IPS-20b (cell line): ENCODE measurements at regions not wholly inside any gene's neighbourhood (a gene's known extent, or its start where the extent isn't known, plus 50 kb on each side); places are given as distances from the start of the nearest gene placed in this dataset.

Source experiments
- H3K27ac ChIP-seq: one replicate; pipeline ENCODE4 v1.5.1; 2013; ENCODE audit warnings: low read length
- H3K27me3 ChIP-seq: 2 replicates; pipeline ENCODE4 v1.6.1; 2013; ENCODE audit warnings: mild to moderate bottlenecking, low read length, inconsistent platforms; ENCODE audit not compliant: insufficient read depth
- H3K36me3 ChIP-seq: 2 replicates; pipeline ENCODE4 v1.6.1; 2013; ENCODE audit warnings: low read depth, mild to moderate bottlenecking, inconsistent platforms, low read length, moderate library complexity; ENCODE audit not compliant: insufficient read depth
- H3K4me1 ChIP-seq: 2 replicates; pipeline ENCODE4 v1.6.1; 2013; ENCODE audit warnings: mild to moderate bottlenecking, control low read depth, inconsistent platforms, low read length, moderate library complexity; ENCODE audit not compliant: insufficient read depth
- H3K4me3 ChIP-seq: 2 replicates; pipeline ENCODE4 v1.5.1; 2013; ENCODE audit warnings: mild to moderate bottlenecking, low read length, inconsistent platforms
- H3K9ac ChIP-seq: 2 replicates; pipeline ENCODE4 v1.6.1; 2013; ENCODE audit warnings: low read depth, mild to moderate bottlenecking, inconsistent platforms, low read length, moderate library complexity
- H3K9me3 ChIP-seq: 2 replicates; pipeline ENCODE4 v1.6.1; 2013; ENCODE audit warnings: mild to moderate bottlenecking, low read depth, low read length, inconsistent platforms; ENCODE audit not compliant: insufficient read depth

DNA sequence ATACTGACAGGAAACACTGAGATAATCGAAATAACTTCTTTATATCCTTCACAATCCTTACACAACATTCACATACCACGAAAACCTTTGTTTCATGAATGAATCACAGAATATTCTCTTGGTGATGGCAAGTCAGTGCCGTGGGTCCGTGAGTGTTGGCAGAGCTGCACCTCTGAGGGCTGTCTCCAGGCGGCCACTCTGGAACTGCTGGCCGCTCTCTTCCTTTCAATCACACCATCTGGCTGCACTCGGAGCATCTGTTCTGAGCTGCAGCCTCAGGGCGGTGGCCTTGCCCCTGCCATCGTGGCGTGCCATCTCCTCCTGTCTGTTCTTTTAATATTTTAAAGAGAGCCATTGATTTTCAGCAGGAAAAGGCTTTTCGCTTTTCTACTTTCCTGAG is 129.4 kb upstream of the AFDN start:
- H3K4me1 ChIP-seq: peaks cover 3% of the 10 kb centered on the region; the same call in 1 of the 2 replicates
- no peak overlapping the region for H3K4me3 ChIP-seq
- no peaks in the 10 kb centered on the region for H3K27me3 ChIP-seq
- no peak overlapping the region for H3K9ac ChIP-seq
- H3K36me3 ChIP-seq: no peaks in the 10 kb centered on the region
- H3K27ac ChIP-seq: no peak overlapping the region
- no peaks in the 10 kb centered on the region for H3K9me3 ChIP-seq

DNA sequence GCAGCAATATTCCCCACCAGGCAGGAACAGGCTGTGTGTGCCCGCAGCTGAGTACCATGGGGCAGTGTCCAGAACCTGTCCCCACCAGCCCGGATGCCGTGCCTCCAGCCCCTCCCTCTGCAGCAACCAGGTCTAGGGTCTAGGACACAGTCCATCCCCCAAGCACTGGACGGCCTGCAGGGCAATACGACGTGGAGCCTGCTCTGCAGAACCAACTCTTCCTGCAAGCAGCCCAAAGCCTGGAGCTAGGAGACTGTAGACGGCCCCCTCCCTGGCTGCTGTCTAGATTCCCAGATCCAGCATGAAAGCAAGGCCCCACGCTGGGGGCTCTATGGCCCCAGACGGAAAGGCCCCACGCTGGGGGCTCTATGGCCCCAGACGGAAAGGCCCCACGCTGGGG is 128.2 kb upstream of the AFDN start:
- H3K27ac ChIP-seq: no peak overlapping the region
- H3K9ac ChIP-seq: no peak overlapping the region
- 0 out of 2 replicates have a peak, but pooled peaks cover 3% of the 10 kb centered on the region for H3K4me1 ChIP-seq
- no peaks in the 10 kb centered on the region for H3K36me3 ChIP-seq
- no peaks in the 10 kb centered on the region for H3K9me3 ChIP-seq
- H3K27me3 ChIP-seq: no peaks in the 10 kb centered on the region
- no peak overlapping the region for H3K4me3 ChIP-seq

- H3K27ac ChIP-seq: no peak overlapping the region
- H3K9me3 ChIP-seq: no peaks in the 10 kb centered on the region
- H3K9ac ChIP-seq: no peak overlapping the region
- H3K36me3 ChIP-seq: no peaks in the 10 kb centered on the region
- H3K4me3 ChIP-seq: no peak overlapping the region
- H3K27me3 ChIP-seq: no peaks in the 10 kb centered on the region
- H3K4me1 ChIP-seq: 0 out of 2 replicates have a peak, but pooled peaks cover 3% of the 10 kb centered on the region
These were observed 127.4 kb upstream of the AFDN start for GRCh38 chr6:167699141-167699931.

GRCh38 chr6:167700199-167700598 is 126.5 kb upstream of the AFDN start:
- no peak overlapping the region for H3K27ac ChIP-seq
- H3K27me3 ChIP-seq: no peaks in the 10 kb centered on the region
- H3K4me3 ChIP-seq: no peak overlapping the region
- no peaks in the 10 kb centered on the region for H3K9me3 ChIP-seq
- 0 out of 2 replicates have a peak, but pooled peaks cover 3% of the 10 kb centered on the region for H3K4me1 ChIP-seq
- H3K9ac ChIP-seq: no peak overlapping the region
- H3K36me3 ChIP-seq: no peaks in the 10 kb centered on the region

GRCh38 chr6:167701010-167701409 is 125.7 kb upstream of the AFDN start:
- Histone ChIP-seq H3K9ac (no peak overlapping the region), H3K27me3 (no peaks in the 10 kb centered on the region), H3K27ac (no peak overlapping the region), H3K4me3 (no peak overlapping the region), H3K36me3 (no peaks in the 10 kb centered on the region), H3K9me3 (no peaks in the 10 kb centered on the region), H3K4me1 (0 out of 2 replicates have a peak, but pooled peaks cover 3% of the 10 kb centered on the region)

GRCh38 chr6:167702241-167702827 is 124.4 kb upstream of the AFDN start:
- Histone ChIP-seq H3K27me3 (no peaks in the 10 kb centered on the region), H3K27ac (no peak overlapping the region), H3K4me3 (no peak overlapping the region), H3K36me3 (no peaks in the 10 kb centered on the region), H3K9ac (no peak overlapping the region), H3K4me1 (0 out of 2 replicates have a peak, but pooled peaks cover 3% of the 10 kb centered on the region), H3K9me3 (no peaks in the 10 kb centered on the region)

DNA sequence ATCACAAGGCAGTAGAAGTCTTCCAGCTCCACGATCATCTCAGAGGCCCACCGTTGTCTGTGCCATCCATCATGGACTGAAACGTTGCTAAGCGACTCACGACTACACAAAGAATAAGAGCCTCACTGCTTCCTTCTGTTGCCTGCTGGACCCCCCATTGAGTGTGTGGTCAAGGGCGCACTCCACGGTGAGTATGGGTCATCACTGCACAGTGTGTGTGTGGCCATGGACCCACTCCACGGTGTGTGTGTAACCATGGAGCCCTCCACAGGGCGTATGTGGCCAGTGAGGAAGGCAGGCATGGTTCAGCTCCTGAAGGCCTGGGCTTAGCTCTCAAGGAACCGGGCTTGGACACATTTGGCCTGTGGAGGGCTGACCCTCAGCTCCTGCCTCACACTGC is 123.4 kb upstream of the AFDN start:
- Histone ChIP-seq H3K27ac (no peak overlapping the region), H3K4me1 (0 out of 2 replicates have a peak, but pooled peaks cover 3% of the 10 kb centered on the region), H3K27me3 (no peaks in the 10 kb centered on the region), H3K9ac (no peak overlapping the region), H3K4me3 (no peak overlapping the region), H3K9me3 (no peaks in the 10 kb centered on the region), H3K36me3 (no peaks in the 10 kb centered on the region)

DNA sequence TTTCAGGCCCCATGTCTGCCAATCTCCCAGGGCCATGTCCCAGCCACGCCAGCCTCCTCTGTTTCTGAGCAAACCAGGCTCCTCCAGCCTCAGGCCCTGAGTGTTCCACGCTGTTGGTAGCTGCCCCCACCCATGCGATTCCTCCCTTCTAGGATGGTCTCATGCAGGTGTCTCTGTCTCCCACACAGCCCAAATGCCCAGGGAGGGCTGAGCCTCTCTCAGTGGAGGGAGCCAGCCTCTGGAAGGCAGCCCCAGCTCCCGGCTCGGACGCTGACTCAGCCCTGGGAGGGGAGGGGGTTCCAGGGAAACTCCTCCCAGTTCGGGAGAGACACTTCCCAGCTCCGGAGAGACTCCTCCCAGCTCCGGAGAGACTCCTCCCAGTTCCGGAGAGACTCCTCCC is 122.9 kb upstream of the AFDN start:
- Histone ChIP-seq H3K4me1 (0 out of 2 replicates have a peak, but pooled peaks cover 3% of the 10 kb centered on the region), H3K9me3 (no peaks in the 10 kb centered on the region), H3K4me3 (no peak overlapping the region), H3K27ac (no peak overlapping the region), H3K36me3 (no peaks in the 10 kb centered on the region), H3K27me3 (no peaks in the 10 kb centered on the region), H3K9ac (no peak overlapping the region)

DNA sequence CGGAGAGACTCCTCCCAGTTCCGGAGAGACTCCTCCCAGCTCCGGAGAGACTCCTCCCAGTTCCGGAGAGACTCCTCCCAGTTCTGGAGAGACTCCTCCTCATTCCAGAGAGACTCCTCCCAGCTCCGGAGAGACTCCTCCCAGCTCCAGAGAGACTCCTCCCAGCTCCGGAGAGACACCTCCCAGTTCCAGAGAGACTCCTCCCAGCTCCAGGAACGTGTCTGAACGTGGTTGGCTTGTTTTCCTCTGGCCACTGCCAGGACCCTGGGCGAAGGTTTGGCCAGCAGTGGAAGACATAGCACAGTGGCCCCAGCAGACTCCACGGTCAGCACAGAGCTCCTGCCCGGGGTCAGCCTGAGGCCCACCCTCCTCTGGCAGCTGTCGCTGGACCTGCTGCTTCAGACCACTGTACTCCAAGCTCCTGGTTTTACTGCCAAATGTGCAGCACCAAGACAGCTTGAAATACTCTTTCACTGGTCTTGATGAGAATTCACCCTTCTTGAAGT is 122.3 kb upstream of the AFDN start:
- Histone ChIP-seq H3K27me3 (no peaks in the 10 kb centered on the region), H3K9me3 (no peaks in the 10 kb centered on the region), H3K27ac (no peak overlapping the region), H3K4me1 (0 out of 2 replicates have a peak, but pooled peaks cover 3% of the 10 kb centered on the region), H3K4me3 (no peak overlapping the region), H3K36me3 (no peaks in the 10 kb centered on the region), H3K9ac (no peak overlapping the region)

GRCh38 chr6:167705211-167705750 is 121.4 kb upstream of the AFDN start:
- H3K27me3 ChIP-seq: no peaks in the 10 kb centered on the region
- no peaks in the 10 kb centered on the region for H3K4me1 ChIP-seq
- H3K36me3 ChIP-seq: no peaks in the 10 kb centered on the region

GRCh38 chr6:167706313-167707109 is 120.2 kb upstream of the AFDN start:
- H3K4me1 ChIP-seq: no peaks in the 10 kb centered on the region
- H3K9me3 ChIP-seq: no peaks in the 10 kb centered on the region
- H3K27me3 ChIP-seq: no peaks in the 10 kb centered on the region
- no peak overlapping the region for H3K27ac ChIP-seq
- H3K4me3 ChIP-seq: no peak overlapping the region
- no peaks in the 10 kb centered on the region for H3K36me3 ChIP-seq
- H3K9ac ChIP-seq: no peak overlapping the region

More at GRCh38 chr6:167705211-167705750, 121.4 kb upstream of the AFDN start:
- H3K9me3 ChIP-seq: no peaks in the 10 kb centered on the region
- no peak overlapping the region for H3K27ac ChIP-seq
- H3K9ac ChIP-seq: no peak overlapping the region
- no peak overlapping the region for H3K4me3 ChIP-seq
